Stimulated activated CD4-positive, alpha-beta T cell treated with anti-CD3 and anti-CD28 coated beads, Interleukin-1b, Interleukin-23, amount 100 ng/mL, for 48 hours (primary cell): ENCODE measurements at regions not wholly inside any gene's neighbourhood (a gene's known extent, or its start where the extent isn't known, plus 50 kb on each side); places are given as distances from the start of the nearest gene placed in this dataset.

Experiments
- DNase-seq: peaks from one replicate; pipeline ENCODE4 v3.0.0-alpha.2; 2020

GRCh38 chr7:340979-341694 is 51.2 kb downstream of the FOXL3 start:
- no peak for DNase-seq

- no peak for DNase-seq
These were observed 52.1 kb downstream of the FOXL3 start for GRCh38 chr7:341841-342638.

GRCh38 chr7:342681-343216 is 52.8 kb downstream of the FOXL3 start:
- DNase-seq = no peak

- DNase-seq = no peak
These were observed 53.4 kb downstream of the FOXL3 start for GRCh38 chr7:343227-343822.

- DNase-seq = no peak
These were observed 54.1 kb downstream of the FOXL3 start for GRCh38 chr7:343864-344607.

- DNase-seq = no peak
These were observed 54.6 kb downstream of the FOXL3 start for GRCh38 chr7:344608-344994.

- DNase-seq = no peak
These were observed 56.3 kb downstream of the FOXL3 start for GRCh38 chr7:346116-346898.

GRCh38 chr7:347001-347590 is 57.1 kb downstream of the FOXL3 start:
- DNase-seq = no peak

- DNase-seq = no peak
These were observed 57.9 kb downstream of the FOXL3 start for GRCh38 chr7:347644-348479.

- DNase-seq = no peak
These were observed 58.5 kb downstream of the FOXL3 start for GRCh38 chr7:348480-348844.

GRCh38 chr7:348962-349743 is 59.2 kb downstream of the FOXL3 start:
- DNase-seq = no peak

- peak; percentile 59 for DNase-seq
These were observed 61.3 kb downstream of the FOXL3 start for GRCh38 chr7:351256-351655.

- peak; percentile 44 for DNase-seq
These were observed 61.9 kb downstream of the FOXL3 start for GRCh38 chr7:351681-352480.

GRCh38 chr7:353746-354325 is 63.9 kb downstream of the FOXL3 start:
- no peak for DNase-seq

- no peak for DNase-seq
These were observed 64.9 kb downstream of the FOXL3 start for GRCh38 chr7:354597-355470.

- no peak for DNase-seq
These were observed 65.6 kb downstream of the FOXL3 start for GRCh38 chr7:355568-355967.

GRCh38 chr7:356087-356486 is 66.1 kb downstream of the FOXL3 start:
- no peak for DNase-seq
